ENCODE measurements at regions not wholly inside any gene's neighbourhood (a gene's known extent, or its start where the extent isn't known, plus 50 kb on each side); places are given as distances from the start of the nearest gene placed in this dataset.

DNA sequence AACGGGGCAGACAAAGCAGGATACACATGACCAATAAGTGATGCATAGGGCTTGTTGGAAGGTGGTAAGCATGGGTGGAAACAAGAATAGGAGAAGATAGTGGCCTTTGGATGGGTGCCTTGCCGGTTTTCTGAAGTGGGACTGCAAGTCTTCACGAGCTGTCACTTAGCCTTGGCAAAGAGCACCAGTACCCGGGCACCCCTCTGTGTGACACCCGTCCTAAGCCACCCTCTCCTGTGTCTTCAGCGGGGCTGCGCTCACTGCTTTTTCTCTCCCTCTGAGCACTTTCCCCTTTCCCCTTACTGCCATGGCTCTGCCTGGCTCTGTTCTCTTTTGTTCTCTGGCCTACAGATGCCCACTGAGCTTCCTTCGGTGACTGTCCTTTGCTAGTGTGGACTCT lies 399.7 kb upstream of the MKI67 start:
- no peak overlapping the region for H3K4me3 ChIP-seq (ENCODE audit: low read length)
- TF ChIP-seq, protein P1, sequence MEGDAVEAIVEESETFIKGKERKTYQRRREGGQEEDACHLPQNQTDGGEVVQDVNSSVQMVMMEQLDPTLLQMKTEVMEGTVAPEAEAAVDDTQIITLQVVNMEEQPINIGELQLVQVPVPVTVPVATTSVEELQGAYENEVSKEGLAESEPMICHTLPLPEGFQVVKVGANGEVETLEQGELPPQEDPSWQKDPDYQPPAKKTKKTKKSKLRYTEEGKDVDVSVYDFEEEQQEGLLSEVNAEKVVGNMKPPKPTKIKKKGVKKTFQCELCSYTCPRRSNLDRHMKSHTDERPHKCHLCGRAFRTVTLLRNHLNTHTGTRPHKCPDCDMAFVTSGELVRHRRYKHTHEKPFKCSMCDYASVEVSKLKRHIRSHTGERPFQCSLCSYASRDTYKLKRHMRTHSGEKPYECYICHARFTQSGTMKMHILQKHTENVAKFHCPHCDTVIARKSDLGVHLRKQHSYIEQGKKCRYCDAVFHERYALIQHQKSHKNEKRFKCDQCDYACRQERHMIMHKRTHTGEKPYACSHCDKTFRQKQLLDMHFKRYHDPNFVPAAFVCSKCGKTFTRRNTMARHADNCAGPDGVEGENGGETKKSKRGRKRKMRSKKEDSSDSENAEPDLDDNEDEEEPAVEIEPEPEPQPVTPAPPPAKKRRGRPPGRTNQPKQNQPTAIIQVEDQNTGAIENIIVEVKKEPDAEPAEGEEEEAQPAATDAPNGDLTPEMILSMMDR (IDR thresholded peaks at IDR 0.05; ENCODE audit: insufficient read depth, low read depth, low read length, missing control alignments) = no peak

DNA sequence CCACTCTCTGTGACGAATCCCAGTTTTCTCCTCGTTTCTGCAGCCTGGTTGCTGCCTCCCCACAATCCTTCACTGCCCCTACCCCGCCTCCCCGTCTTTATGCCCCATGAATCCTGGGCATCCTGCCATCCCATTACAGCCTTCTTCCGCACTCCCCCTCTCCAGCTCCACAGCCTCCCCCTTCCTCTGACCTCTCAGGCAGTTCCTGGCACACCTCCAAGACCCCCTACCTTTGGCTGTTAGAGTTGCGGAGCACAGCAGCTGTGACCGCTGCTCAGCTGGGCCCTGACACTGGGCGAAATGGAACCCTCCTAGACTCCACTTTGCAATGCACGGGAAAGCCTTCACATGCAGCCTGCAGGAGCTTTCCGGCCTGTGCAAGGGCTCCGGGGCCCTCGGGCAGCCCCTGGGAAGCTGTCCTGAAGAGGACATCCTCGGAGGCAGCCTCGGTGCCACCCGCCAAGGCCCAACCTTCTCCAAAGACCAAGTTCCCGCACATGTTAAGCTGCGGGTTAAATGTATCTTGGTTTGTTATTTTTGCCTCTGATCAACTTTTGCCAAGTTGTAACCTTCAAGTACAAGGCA lies 400.7 kb upstream of the MKI67 start:
- H3K4me3 ChIP-seq (ENCODE audit: low read length) = no peak overlapping the region
- no peak for DNase-seq (ENCODE audit: low read depth)
- TF ChIP-seq, protein P1 (IDR thresholded peaks at IDR 0.05; ENCODE audit: insufficient read depth, low read depth, low read length, missing control alignments) = no peak

More for the DNA sequence above, 399.7 kb upstream of the MKI67 start:
- no peak for DNase-seq (ENCODE audit: low read depth)

DNA sequence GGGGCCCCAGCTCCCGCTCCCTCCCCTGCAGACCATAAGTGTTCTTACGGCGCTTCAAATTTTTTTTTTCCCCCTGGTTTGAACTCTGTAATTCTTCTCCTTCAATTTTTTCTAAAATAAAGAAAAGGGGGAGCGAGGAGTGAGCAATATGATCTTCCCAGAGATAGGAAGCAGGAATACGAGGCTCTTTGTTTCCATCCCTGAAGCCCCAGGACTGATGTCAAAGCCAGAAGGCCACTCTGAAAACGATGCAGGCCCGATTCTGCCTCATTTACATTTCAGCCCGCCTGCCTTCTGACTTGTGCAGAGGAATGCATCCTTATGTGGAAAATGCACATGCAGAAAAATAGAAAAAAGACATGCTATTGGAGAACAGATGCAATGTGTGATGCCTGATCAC lies 401.5 kb upstream of the MKI67 start:
- H3K4me3 ChIP-seq (ENCODE audit: low read length) = no peak overlapping the region
- TF ChIP-seq, protein P1 (IDR thresholded peaks at IDR 0.05; ENCODE audit: insufficient read depth, low read depth, low read length, missing control alignments) = no peak
- DNase-seq (ENCODE audit: low read depth) = no peak

DNA sequence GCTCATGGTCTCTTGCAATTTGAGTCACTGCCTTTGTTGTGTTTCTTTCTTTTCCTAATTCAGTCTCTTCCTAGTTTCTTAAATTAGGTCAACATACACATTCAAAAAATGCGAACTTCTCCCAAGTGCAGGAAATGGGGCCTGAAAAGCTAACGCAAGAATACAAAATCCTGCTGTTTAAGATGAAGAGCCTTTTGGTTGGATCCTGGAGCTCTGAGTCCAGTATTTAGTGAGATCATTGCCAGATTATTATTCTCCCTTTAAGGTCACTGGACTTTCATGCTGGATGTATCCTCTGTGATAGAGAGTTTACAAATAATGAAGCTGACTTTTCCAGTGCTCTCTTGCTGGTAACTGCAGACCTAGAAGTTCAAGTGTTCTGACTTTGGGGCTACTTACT lies 401.9 kb upstream of the MKI67 start:
- no peak for DNase-seq (ENCODE audit: low read depth)
- H3K4me3 ChIP-seq (ENCODE audit: low read length) = no peak overlapping the region
- TF ChIP-seq, protein P1 (IDR thresholded peaks at IDR 0.05; ENCODE audit: insufficient read depth, low read depth, low read length, missing control alignments) = no peak

DNA sequence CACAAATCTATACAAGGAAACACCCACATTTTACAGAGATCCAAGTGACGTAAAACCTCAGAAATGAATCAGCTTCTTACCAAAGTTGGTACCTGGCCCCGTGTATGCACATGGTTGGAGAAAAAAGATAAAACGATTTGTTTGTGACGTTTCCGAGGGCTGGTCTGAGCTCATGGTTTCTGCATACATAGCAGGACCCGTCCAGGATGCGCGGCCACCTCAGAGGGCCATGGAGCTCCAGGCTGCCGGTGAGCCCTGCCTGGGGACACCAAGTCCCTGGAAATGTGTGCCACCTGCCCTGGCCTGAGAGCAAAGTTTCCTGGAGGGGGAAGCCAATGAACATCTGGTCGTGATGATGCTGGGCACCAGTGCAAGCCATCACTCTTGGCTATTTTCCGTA lies 402.6 kb upstream of the MKI67 start:
- TF ChIP-seq, protein P1 (IDR thresholded peaks at IDR 0.05; ENCODE audit: insufficient read depth, low read depth, low read length, missing control alignments) = no peak
- no peak overlapping the region for H3K4me3 ChIP-seq (ENCODE audit: low read length)
- no peak for DNase-seq (ENCODE audit: low read depth)

DNA sequence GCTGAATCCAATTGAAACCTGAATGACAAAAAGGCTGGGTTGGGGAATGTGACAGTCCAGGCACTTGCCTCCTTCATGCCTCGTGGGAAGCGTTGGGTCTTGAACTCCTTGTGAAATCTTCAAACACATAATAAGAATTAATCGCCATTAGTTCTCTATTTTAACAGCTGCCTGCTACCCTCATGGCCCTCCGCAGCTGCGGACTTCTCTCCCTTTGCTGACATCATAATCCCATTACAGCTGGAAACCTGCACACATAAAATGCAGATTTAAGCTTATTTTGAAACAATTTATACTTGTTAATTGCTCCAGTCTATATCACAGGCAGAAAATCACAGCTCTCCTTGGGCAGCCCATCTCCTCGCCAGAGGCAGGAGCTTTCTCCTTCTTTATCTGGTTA lies 403.0 kb upstream of the MKI67 start:
- no peak overlapping the region for H3K4me3 ChIP-seq (ENCODE audit: low read length)
- TF ChIP-seq, protein P1 (IDR thresholded peaks at IDR 0.05; ENCODE audit: insufficient read depth, low read depth, low read length, missing control alignments) = no peak
- DNase-seq (ENCODE audit: low read depth) = no peak

DNA sequence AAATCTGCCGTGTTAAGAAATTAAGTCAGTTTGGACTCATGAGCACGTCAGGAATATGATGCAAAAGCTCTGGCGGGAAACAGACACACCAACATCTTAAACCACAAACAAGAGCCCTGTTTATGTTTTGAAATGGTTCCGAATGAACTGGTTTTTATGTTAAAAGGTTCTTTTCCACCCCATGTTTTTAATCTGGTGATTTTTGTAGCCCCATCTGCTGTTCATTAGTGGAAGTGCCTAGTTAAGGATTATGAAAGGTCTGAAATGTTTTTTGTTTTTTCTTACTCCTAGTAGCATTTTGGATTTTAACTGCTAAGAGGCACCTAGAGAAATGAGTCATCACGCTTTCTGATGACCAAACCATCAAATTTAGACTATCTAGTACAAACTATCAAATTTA lies 404.1 kb upstream of the MKI67 start:
- H3K4me3 ChIP-seq (ENCODE audit: low read length) = no peak overlapping the region
- no peak for DNase-seq (ENCODE audit: low read depth)
- TF ChIP-seq, protein P1 (IDR thresholded peaks at IDR 0.05; ENCODE audit: insufficient read depth, low read depth, low read length, missing control alignments) = no peak

Data from epithelial cell of esophagus (primary cell).